Prostate gland (tissue), 2 donors: ENCODE measurements at regions not wholly inside any gene's neighbourhood (a gene's known extent, or its start where the extent isn't known, plus 50 kb on each side); places are given as distances from the start of the nearest gene placed in this dataset.

ENCODE experiments used
- DNase-seq: peaks from one replicate; pipeline ENCODE4 v3.0.0-alpha.2; 2019; ENCODE audit warnings: low spot score
- H3K27ac ChIP-seq, 2 donors: fragments of 200-600 bp; sonication (generic); 2 replicates each; pipeline ENCODE4 v1.5.1; 2017 to 2019
- H3K27me3 ChIP-seq: fragments of 200-600 bp; sonication (generic); replicated peaks from 2 replicates; pipeline ENCODE4 v1.5.1; 2019; ENCODE audit not compliant: insufficient read depth
- H3K36me3 ChIP-seq, 2 donors: fragments of 200-600 bp; sonication (generic); 1 replicate in 1 of 2; 2 replicates in 1 of 2; pipeline versions ENCODE4 v1.5.1 to v1.8.1; 2017 to 2019
- H3K4me1 ChIP-seq: fragments of 200-600 bp; sonication (generic); replicated peaks from 2 replicates; pipeline ENCODE4 v1.5.1; 2019
- H3K4me3 ChIP-seq, 2 donors: fragments of 200-600 bp; sonication (generic); 2 replicates each; pipeline ENCODE4 v1.5.1; 2017 to 2019
- H3K9me3 ChIP-seq: fragments of 200-600 bp; sonication (generic); 2 replicates; pipeline ENCODE4 v1.5.1; 2017
- CTCF ChIP-seq, 4 experiments: fragments of 200-600 bp in 2 of 4; fragments of 450-650 bp in 2 of 4; sonication (generic) in 2 of 4; IDR thresholded peaks; 1 replicate in 3 of 4; 2 replicates in 1 of 4; pipeline ENCODE4 v1.5.1; 2016 to 2019; ENCODE audit warnings: antibody characterized with exemption in 4 of 4, mild to moderate bottlenecking in 2 of 4, moderate library complexity in 2 of 4
- POLR2A ChIP-seq: fragments of 450-650 bp; IDR thresholded peaks from one replicate; pipeline ENCODE4 v1.6.1; 2016; ENCODE audit warnings: antibody characterized with exemption, mild to moderate bottlenecking
- POLR2AphosphoS5 ChIP-seq: sonication (generic); formaldehyde crosslinking; IDR thresholded peaks from one replicate; pipeline ENCODE4 v1.6.1; 2017; ENCODE audit warnings: antibody characterized with exemption
- WGBS: methylation state at CpG from one replicate; pipeline ENCODE4 v1.1.5; 2018; 5-methylcytosine and 5-hydroxymethylcytosine counted together
- intact Hi-C: fragments of 100-400 bp; cut with DNase I; formaldehyde crosslinking; loops from one replicate; pipeline ENCODE4 v1.14.2; 2022

- TF ChIP-seq POLR2AphosphoS5 (no peak), POLR2A (no peak), CTCF (IDR thresholded peaks at IDR 0.05) (no peak)
- H3K27me3 ChIP-seq: no peaks in the 10 kb centered on the region
- H3K4me3 ChIP-seq: no peak overlapping the region
- no peak for DNase-seq
- intact Hi-C loops: no loop called here
- WGBS: 81% methylated on average over 3 of the region's 3 CpGs
- no peaks in the 10 kb centered on the region for H3K9me3 ChIP-seq
- H3K36me3 ChIP-seq: no peaks in the 10 kb centered on the region
- H3K27ac ChIP-seq: no peak overlapping the region
- no peaks in the 10 kb centered on the region for H3K4me1 ChIP-seq
Observed at GRCh38 chr9:78812665-78813064, 515.7 kb downstream of the PSAT1 start.

- no peaks in the 10 kb centered on the region for H3K4me1 ChIP-seq
- no peak for DNase-seq
- H3K9me3 ChIP-seq: no peaks in the 10 kb centered on the region
- H3K4me3 ChIP-seq: no peak overlapping the region
- H3K27me3 ChIP-seq: no peaks in the 10 kb centered on the region
- H3K27ac ChIP-seq: no peak overlapping the region
- TF ChIP-seq POLR2AphosphoS5 (no peak), POLR2A (no peak), CTCF (IDR thresholded peaks at IDR 0.05) (no peak)
- H3K36me3 ChIP-seq: no peaks in the 10 kb centered on the region
- intact Hi-C loops: no loop called here
- WGBS: 76% methylated on average over 15 of the region's 15 CpGs
Observed at GRCh38 chr9:78813602-78814180, 516.8 kb downstream of the PSAT1 start.

GRCh38 chr9:78821126-78821822, 524.3 kb downstream of the PSAT1 start:
- no peaks in the 10 kb centered on the region for H3K4me1 ChIP-seq
- no peaks in the 10 kb centered on the region for H3K9me3 ChIP-seq
- no peak overlapping the region for H3K4me3 ChIP-seq
- WGBS: 57% methylated on average over 9 of the region's 9 CpGs
- H3K27me3 ChIP-seq: no peaks in the 10 kb centered on the region
- TF ChIP-seq POLR2AphosphoS5: no peak
- no peak for TF ChIP-seq POLR2A
- peak in 3 of 4 experiments; percentile 15 to 47 (median 34) for TF ChIP-seq CTCF (IDR thresholded peaks at IDR 0.05)
- DNase-seq: no peak
- H3K36me3 ChIP-seq: no peaks in the 10 kb centered on the region
- H3K27ac ChIP-seq: no peak overlapping the region
- intact Hi-C loops: no loop called here

GRCh38 chr9:78826527-78826926, 529.6 kb downstream of the PSAT1 start:
- DNase-seq: no peak
- no peak overlapping the region for H3K4me3 ChIP-seq
- no peak for TF ChIP-seq POLR2A
- no peak for TF ChIP-seq POLR2AphosphoS5
- TF ChIP-seq CTCF (IDR thresholded peaks at IDR 0.05): no peak
- no peaks in the 10 kb centered on the region for H3K36me3 ChIP-seq
- H3K9me3 ChIP-seq: no peaks in the 10 kb centered on the region
- H3K27me3 ChIP-seq: no peaks in the 10 kb centered on the region
- H3K27ac ChIP-seq: no peak overlapping the region
- no peaks in the 10 kb centered on the region for H3K4me1 ChIP-seq
- 79% methylated on average over 3 of the region's 3 CpGs for WGBS
- intact Hi-C loops: no loop called here

- WGBS: 32% methylated on average over 6 of the region's 6 CpGs
- Histone ChIP-seq H3K27me3 (no peaks in the 10 kb centered on the region), H3K9me3 (no peaks in the 10 kb centered on the region), H3K27ac (no peak overlapping the region), H3K36me3 (no peaks in the 10 kb centered on the region), H3K4me1 (no peaks in the 10 kb centered on the region), H3K4me3 (no peak overlapping the region)
- DNase-seq: no peak
- TF ChIP-seq POLR2A (no peak), CTCF (IDR thresholded peaks at IDR 0.05) (no peak), POLR2AphosphoS5 (no peak)
- intact Hi-C loops: no loop called here
Observed at GRCh38 chr9:78828521-78828920, 531.6 kb downstream of the PSAT1 start.
